PC-9 (cell line): ENCODE measurements at regions not wholly inside any gene's neighbourhood (a gene's known extent, or its start where the extent isn't known, plus 50 kb on each side); places are given as distances from the start of the nearest gene placed in this dataset.

Source experiments
- EZH2 ChIP-seq: fragments of 200-600 bp; sonication (generic); IDR thresholded peaks from 2 replicates; pipeline ENCODE4 v1.8.0; 2017; ENCODE audit warnings: antibody characterized with exemption, low read depth
- TF ChIP-seq, protein P1 (sequence below): fragments of 200-600 bp; sonication (generic); conservative IDR thresholded peaks from 2 replicates; pipeline ENCODE4 v1.6.1; 2017; ENCODE audit warnings: mixed run types, antibody characterized with exemption, mild to moderate bottlenecking, moderate library complexity

DNA sequence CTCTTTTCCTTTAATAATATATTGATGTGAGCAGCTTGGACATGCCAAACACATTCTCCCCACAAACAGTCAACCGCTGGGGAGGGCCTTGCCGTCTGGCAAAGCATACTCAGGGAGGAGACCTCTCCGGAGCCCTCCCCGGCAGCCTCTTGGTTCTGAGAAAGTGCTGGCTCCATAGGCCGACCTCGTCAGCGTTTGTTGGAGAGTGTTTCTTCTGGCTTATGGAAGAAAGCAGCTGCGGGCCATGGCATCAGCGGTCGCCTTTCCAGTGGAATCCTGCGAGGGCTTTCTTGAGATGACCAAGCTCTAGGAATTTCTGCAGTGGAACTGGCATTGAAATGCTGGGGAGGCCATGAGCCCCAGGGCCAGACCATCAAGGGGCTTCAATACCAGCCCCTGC lies 405.7 kb upstream of the IRX4 start:
- TF ChIP-seq EZH2, result no peak
- TF ChIP-seq, protein P1, sequence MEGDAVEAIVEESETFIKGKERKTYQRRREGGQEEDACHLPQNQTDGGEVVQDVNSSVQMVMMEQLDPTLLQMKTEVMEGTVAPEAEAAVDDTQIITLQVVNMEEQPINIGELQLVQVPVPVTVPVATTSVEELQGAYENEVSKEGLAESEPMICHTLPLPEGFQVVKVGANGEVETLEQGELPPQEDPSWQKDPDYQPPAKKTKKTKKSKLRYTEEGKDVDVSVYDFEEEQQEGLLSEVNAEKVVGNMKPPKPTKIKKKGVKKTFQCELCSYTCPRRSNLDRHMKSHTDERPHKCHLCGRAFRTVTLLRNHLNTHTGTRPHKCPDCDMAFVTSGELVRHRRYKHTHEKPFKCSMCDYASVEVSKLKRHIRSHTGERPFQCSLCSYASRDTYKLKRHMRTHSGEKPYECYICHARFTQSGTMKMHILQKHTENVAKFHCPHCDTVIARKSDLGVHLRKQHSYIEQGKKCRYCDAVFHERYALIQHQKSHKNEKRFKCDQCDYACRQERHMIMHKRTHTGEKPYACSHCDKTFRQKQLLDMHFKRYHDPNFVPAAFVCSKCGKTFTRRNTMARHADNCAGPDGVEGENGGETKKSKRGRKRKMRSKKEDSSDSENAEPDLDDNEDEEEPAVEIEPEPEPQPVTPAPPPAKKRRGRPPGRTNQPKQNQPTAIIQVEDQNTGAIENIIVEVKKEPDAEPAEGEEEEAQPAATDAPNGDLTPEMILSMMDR, result no peak
